LNCaP clone FGC (cell line): ENCODE measurements at regions not wholly inside any gene's neighbourhood (a gene's known extent, or its start where the extent isn't known, plus 50 kb on each side); places are given as distances from the start of the nearest gene placed in this dataset.

ENCODE experiments used
- DNase-seq: peaks from one replicate; pipeline ENCODE4 v3.0.0-alpha.2; 2011; ENCODE audit warnings: low read depth
- H3K4me3 ChIP-seq: 2 replicates; pipeline ENCODE4 v1.5.1; 2011; ENCODE audit warnings: mild to moderate bottlenecking, low read depth, low read length, control low read depth
- CTCF ChIP-seq: IDR thresholded peaks from 2 replicates; pipeline ENCODE4 v1.5.1; 2012; ENCODE audit warnings: mild to moderate bottlenecking; ENCODE audit not compliant: control insufficient read depth, insufficient read depth; ENCODE audit errors: extremely low read depth

- no peak for TF ChIP-seq CTCF
- no peak for DNase-seq
- no peak overlapping the region for H3K4me3 ChIP-seq
Measured at GRCh38 chr3:1535361-1535760, 442.5 kb downstream of the CNTN6 start.

GRCh38 chr3:1540686-1541085 lies 447.9 kb downstream of the CNTN6 start:
- H3K4me3 ChIP-seq, result no peak overlapping the region
- DNase-seq, result no peak
- no peak for TF ChIP-seq CTCF

GRCh38 chr3:1551741-1552140 lies 458.9 kb downstream of the CNTN6 start:
- no peak for TF ChIP-seq CTCF
- no peak for DNase-seq
- H3K4me3 ChIP-seq, result no peak overlapping the region

- no peak for TF ChIP-seq CTCF
- no peak for DNase-seq
- H3K4me3 ChIP-seq, result no peak overlapping the region
Measured at GRCh38 chr3:1552831-1553230, 460.0 kb downstream of the CNTN6 start.

- no peak overlapping the region for H3K4me3 ChIP-seq
- DNase-seq, result no peak
- no peak for TF ChIP-seq CTCF
Measured at GRCh38 chr3:1561427-1561826, 468.6 kb downstream of the CNTN6 start.

GRCh38 chr3:1571736-1572135 lies 478.9 kb downstream of the CNTN6 start:
- DNase-seq, result no peak
- no peak overlapping the region for H3K4me3 ChIP-seq
- no peak for TF ChIP-seq CTCF

- no peak for TF ChIP-seq CTCF
- H3K4me3 ChIP-seq, result no peak overlapping the region
- no peak for DNase-seq
Measured at GRCh38 chr3:1576047-1576446, 483.2 kb downstream of the CNTN6 start.
